ENCODE measurements at regions not wholly inside any gene's neighbourhood (a gene's known extent, or its start where the extent isn't known, plus 50 kb on each side); places are given as distances from the start of the nearest gene placed in this dataset.

DNA sequence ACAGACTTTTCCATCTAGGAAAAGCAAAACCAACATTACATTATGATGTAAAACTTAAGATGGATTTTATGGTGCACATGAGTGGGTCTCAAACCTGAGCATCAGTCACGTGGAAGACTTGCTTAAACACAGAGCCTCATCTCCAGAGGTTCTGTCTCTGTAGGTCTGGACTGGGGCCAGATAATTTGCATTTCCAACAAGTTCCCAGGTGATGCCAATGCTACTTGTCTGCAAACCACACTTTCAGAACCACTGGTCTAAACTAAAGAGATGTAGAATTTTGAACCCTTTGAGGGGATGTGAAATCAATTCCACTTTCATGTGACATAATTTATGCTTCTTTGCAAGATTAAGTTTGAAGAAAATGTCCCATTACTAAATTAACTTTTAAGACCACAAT lies 522.8 kb downstream of the MBD2 start:
- TF ChIP-seq, protein P1, sequence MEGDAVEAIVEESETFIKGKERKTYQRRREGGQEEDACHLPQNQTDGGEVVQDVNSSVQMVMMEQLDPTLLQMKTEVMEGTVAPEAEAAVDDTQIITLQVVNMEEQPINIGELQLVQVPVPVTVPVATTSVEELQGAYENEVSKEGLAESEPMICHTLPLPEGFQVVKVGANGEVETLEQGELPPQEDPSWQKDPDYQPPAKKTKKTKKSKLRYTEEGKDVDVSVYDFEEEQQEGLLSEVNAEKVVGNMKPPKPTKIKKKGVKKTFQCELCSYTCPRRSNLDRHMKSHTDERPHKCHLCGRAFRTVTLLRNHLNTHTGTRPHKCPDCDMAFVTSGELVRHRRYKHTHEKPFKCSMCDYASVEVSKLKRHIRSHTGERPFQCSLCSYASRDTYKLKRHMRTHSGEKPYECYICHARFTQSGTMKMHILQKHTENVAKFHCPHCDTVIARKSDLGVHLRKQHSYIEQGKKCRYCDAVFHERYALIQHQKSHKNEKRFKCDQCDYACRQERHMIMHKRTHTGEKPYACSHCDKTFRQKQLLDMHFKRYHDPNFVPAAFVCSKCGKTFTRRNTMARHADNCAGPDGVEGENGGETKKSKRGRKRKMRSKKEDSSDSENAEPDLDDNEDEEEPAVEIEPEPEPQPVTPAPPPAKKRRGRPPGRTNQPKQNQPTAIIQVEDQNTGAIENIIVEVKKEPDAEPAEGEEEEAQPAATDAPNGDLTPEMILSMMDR (IDR thresholded peaks at IDR 0.05; ENCODE audit: low read depth, low read length): no peak
- no peak for TF ChIP-seq EZH2phosphoT487 (IDR thresholded peaks at IDR 0.05; ENCODE audit: low read depth)
